Subcutaneous abdominal adipose tissue (tissue), 5 donors: ENCODE measurements at regions not wholly inside any gene's neighbourhood (a gene's known extent, or its start where the extent isn't known, plus 50 kb on each side); places are given as distances from the start of the nearest gene placed in this dataset.

Source experiments
- H3K27ac ChIP-seq: one replicate; pipeline ENCODE4 v1.7.0; 2013; ENCODE audit warnings: low read depth, mild to moderate bottlenecking, inconsistent platforms, low read length, moderate library complexity
- H3K27me3 ChIP-seq, 5 donors: one replicate each; pipeline ENCODE4 v1.7.0; 2013; ENCODE audit warnings: low read length in 5 of 5, inconsistent platforms in 1 of 5; ENCODE audit not compliant: control insufficient read depth in 5 of 5, insufficient read depth in 4 of 5
- H3K36me3 ChIP-seq, 5 donors: one replicate each; pipeline ENCODE4 v1.7.0; 2013; ENCODE audit warnings: low read length in 5 of 5; ENCODE audit not compliant: control insufficient read depth in 5 of 5, insufficient read depth in 5 of 5
- H3K4me1 ChIP-seq, 5 donors: one replicate each; pipeline ENCODE4 v1.7.0; 2013; ENCODE audit warnings: low read length in 5 of 5, mild to moderate bottlenecking in 3 of 5, moderate library complexity in 1 of 5; ENCODE audit not compliant: control insufficient read depth in 5 of 5, insufficient read depth in 5 of 5
- H3K4me3 ChIP-seq, 5 donors: one replicate each; pipeline ENCODE4 v1.7.0; 2013; ENCODE audit warnings: low read length in 5 of 5, low read depth in 1 of 5
- H3K9ac ChIP-seq, 5 donors: one replicate each; pipeline ENCODE4 v1.7.0; 2013; ENCODE audit warnings: low read length in 5 of 5, mild to moderate bottlenecking in 4 of 5, moderate library complexity in 3 of 5
- H3K9me3 ChIP-seq, 5 donors: one replicate each; pipeline ENCODE4 v1.7.0; 2013; ENCODE audit warnings: low read length in 5 of 5; ENCODE audit not compliant: control insufficient read depth in 5 of 5
- donor health status: healthy.
- donor health status: healthy.
- donor health status: healthy.
- donor health status: healthy.
- donor health status: healthy.

DNA sequence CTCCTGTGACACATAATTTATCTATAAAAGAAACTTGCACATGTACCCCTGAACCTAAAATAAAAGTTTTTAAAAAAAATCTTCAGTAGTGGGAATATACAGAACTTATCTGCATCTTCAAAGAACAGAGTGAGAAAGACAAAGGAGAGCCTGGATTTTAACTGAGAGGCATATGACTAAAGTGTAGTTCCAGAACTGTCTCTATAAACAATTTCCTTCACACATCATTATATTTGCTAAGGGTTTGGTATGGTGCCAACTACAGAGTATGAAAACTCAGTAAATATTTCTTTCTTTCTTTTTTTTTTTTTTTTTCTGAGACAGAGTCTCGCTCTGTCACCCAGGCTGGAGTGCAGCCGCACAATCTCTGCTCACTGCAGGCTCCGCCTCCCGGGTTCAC, 49.9 kb upstream of the NFKB1 start:
- Histone ChIP-seq H3K4me3 (no peak overlapping the region), H3K4me1 (no peaks in the 10 kb centered on the region)

More for the DNA sequence above, 49.9 kb upstream of the NFKB1 start:
- Histone ChIP-seq H3K9ac (no peak overlapping the region), H3K27me3 (no peaks in the 10 kb centered on the region), H3K9me3 (no peaks in the 10 kb centered on the region), H3K27ac (no peak overlapping the region), H3K36me3 (no peaks in the 10 kb centered on the region)
